NCI-H446 (cell line): ENCODE measurements at regions not wholly inside any gene's neighbourhood (a gene's known extent, or its start where the extent isn't known, plus 50 kb on each side); places are given as distances from the start of the nearest gene placed in this dataset.

Source experiments
- DNase-seq, 2 experiments: peaks; one replicate each; lab custom pipeline; 2025; lab: John Stamatoyannopoulos, UW

GRCh38 chr11:76607431-76607830 lies 63.1 kb downstream of the LRRC32 start:
- no peak for DNase-seq

- no peak for DNase-seq
Observed at GRCh38 chr11:76605338-76606074, 65.0 kb downstream of the LRRC32 start.

GRCh38 chr11:76604626-76605241 lies 65.8 kb downstream of the LRRC32 start:
- peak; percentile 10 to 82 for DNase-seq

GRCh38 chr11:76604081-76604625 lies 66.4 kb downstream of the LRRC32 start:
- peak in 1 of 2 experiments; percentile 57 for DNase-seq

- DNase-seq, result no peak
Observed at GRCh38 chr11:76603202-76603601, 67.3 kb downstream of the LRRC32 start.
